ENCODE measurements at regions not wholly inside any gene's neighbourhood (a gene's known extent, or its start where the extent isn't known, plus 50 kb on each side); places are given as distances from the start of the nearest gene placed in this dataset.
"Not testable (repeated sequence)": the region's sequence is repeated elsewhere in the genome, so short reads cannot be mapped to it uniquely, and the experiment has no call there.

GRCh38 chr5:2151301-2151888 is 268.7 kb upstream of the IRX4 start:
- not testable (repeated sequence) for DNase-seq (ENCODE audit: low spot score)

DNA sequence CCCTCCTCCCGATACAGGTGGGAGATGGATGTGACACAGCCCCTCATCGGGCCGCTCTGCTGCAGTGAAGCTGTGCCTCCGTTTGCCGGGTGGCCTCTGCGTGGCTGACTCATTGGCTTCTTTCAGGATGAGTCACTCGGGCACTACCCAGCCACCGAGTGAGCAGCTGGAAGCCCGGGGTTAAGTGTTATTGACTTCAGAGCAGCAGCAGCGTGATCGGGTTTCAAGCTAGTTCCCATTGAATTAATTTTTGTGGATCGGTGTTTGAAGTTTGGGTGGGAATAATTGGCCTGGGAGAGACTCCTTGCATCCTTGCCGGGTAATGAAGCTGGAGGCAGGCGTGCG is 266.4 kb upstream of the IRX4 start:
- DNase-seq (ENCODE audit: low spot score): peak; percentile 52

- no peak for DNase-seq (ENCODE audit: low spot score)
These were observed 265.8 kb upstream of the IRX4 start for GRCh38 chr5:2148312-2149194.

- no peak for DNase-seq (ENCODE audit: low spot score)
These were observed 265.0 kb upstream of the IRX4 start for GRCh38 chr5:2147504-2148311.

- DNase-seq (ENCODE audit: low spot score): no peak
These were observed 261.1 kb upstream of the IRX4 start for GRCh38 chr5:2143646-2144353.

DNA sequence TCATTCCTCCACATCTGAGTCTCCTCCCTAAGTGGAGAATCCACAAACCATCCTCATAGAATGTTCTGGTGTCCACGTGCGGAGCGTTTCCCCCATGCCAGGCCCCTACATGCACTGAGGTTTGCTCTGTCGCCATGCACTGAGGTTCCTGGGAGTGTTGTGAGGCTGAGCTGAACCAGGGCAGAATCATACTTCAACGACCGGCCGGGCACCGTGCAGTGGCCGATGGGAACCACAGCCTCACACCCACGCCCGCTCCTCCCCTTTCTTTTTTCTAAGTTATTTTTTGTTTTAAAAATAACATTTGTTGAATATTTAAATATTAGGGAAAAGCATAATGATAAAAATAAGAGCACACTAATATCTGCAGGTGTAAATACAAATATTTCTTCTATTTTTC is 260.4 kb upstream of the IRX4 start:
- no peak for DNase-seq (ENCODE audit: low spot score)

GRCh38 chr5:2142456-2142954 is 259.8 kb upstream of the IRX4 start:
- DNase-seq (ENCODE audit: low spot score): no peak

DNA sequence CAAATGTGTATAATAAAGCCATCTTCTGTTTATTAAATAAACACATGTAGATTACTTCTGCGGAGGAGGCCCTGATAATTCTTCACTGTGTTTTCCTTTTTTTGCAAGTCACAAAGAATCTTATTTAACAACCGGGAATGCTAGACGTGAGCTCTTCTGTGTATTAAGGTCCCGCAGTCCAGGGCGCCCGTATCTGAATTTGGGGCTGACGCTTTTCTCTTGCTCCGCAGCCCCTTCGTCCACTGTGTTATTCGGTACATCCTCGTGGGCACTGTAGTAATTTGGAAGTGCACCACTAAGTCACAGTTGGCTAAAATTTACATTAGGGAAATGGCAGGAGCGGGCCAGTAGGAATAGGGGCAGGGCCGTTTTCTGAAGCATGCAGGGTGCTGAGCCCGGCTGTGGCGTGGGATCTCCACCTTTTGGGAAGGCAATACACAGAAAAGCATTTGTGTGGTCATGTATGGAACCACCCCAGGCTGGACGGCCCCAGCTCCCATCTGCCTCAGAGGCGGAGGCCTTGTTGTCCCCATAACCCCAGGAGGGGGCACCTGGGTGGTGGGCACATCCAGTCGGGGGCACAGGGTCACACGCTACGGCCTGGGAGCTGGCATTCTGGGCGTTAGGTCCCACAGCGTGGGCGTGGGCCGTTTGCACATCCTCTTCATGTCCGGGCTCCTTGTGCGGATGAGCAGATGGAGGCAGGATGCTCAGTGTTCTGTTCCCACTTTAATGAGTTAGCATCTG is 258.7 kb upstream of the IRX4 start:
- DNase-seq (ENCODE audit: low spot score): no peak

DNA sequence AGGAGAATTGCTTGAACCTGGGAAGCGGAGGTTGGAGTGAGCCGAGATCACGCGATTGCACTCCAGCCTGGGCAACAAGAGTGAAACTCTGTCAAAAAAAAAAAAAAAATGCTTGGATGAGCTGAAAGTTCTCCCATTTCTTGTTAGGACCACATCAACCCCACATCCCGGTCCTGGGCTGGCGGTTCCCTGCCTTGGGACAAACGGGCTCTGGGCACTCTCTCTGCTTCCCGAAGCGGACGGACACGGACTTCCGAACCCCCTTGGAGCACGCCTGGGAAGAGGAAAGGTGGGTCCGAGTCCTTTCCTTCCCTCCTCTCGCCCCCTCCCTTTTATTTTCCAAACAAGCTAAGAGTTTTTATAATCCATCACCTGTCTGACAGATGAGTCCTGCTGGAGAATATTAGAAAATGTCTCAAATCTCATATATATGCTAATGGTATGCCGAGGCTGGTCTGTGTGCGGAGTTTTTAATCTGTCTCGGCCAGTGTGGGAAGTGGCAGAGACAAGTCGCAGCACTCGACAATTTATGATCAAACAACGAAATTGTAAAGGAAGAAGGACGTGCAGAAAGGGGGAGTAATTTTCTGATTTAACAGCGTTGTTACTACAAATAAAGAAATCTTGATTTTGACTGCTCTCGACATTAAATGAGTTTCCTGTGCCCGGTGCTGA is 257.9 kb upstream of the IRX4 start:
- no peak for DNase-seq (ENCODE audit: low spot score)

DNA sequence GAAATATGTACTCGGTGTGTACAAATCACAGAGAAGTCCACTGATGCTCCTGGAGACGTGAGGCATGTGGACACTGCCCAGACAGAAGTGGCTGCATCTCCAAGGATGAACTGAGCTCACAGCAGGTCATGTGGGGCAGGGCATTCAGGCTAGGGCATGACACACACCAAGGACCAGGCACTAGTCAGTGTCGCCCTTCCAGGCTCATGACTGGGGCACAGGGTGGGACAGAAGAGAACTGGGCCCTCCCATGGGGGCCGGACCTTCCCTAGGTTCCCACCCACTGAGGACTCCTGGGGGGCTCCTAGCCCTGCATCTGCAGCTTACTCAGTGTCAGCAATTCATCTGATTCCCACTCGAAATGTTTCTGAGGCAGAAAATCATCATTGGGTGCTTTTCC is 256.8 kb upstream of the IRX4 start:
- no peak for DNase-seq (ENCODE audit: low spot score)

DNA sequence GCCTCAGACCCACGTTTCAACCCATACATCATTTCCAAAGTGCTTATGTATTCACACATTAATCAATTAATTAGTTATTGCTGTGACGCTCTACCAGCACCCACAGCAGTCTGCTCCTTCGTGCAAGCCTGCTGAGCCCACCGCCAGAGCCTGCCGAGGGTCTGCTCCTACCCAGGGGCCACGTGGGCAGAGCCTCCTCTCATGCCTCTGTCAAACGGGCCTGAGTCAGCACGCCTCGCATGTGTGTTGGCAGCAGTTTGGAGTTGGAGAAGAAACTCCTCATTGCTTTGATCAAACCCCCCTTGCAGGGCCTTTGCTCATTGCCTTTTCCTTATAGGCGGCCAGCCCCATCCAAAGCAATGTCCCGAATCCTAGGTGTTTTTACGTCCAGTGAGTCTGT is 256.2 kb upstream of the IRX4 start:
- DNase-seq (ENCODE audit: low spot score): no peak

- no peak for DNase-seq (ENCODE audit: low spot score)
These were observed 254.8 kb upstream of the IRX4 start for GRCh38 chr5:2137444-2138050.

GRCh38 chr5:2136728-2137333 is 254.1 kb upstream of the IRX4 start:
- no peak for DNase-seq (ENCODE audit: low spot score)

DNA sequence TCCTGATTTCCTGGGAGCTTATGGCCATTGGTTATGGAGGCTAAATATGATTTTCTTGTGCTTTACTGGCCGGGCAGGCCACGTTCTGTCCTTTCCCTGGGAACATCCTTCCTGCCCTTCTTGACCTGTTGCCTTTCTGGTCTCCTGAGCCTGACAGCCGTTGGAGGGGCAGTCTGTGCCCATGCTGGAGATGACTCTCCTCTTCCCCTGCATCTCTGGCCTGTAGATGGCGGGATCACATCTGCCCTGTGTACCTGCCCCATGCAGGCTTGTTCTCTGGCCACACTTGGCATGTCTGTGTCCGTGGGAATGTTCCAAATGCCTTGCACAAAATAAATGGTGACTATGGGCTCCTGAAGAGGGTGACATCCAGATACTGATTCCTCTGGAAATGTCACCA is 253.1 kb upstream of the IRX4 start:
- DNase-seq (ENCODE audit: low spot score): no peak

DNA sequence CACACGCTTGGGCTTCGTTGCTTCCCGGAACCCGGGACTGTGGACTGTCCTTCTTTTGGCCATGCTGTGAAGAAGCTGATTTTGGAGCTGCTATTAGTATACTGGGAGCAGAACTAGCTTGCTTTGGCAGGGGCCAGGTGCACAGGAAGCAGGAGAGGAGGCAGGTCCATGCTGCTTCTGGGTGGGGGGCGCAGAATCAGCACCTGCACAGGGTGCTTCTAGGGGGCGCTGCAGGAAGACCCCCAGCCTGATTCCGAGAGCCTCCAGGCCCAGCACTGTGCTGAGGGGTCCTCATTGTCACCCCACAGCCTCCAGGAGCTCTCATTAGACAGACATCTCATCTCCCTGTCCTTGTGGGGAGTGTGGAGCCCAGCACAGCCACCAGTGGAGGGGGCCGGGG is 252.6 kb upstream of the IRX4 start:
- no peak for DNase-seq (ENCODE audit: low spot score)

DNA sequence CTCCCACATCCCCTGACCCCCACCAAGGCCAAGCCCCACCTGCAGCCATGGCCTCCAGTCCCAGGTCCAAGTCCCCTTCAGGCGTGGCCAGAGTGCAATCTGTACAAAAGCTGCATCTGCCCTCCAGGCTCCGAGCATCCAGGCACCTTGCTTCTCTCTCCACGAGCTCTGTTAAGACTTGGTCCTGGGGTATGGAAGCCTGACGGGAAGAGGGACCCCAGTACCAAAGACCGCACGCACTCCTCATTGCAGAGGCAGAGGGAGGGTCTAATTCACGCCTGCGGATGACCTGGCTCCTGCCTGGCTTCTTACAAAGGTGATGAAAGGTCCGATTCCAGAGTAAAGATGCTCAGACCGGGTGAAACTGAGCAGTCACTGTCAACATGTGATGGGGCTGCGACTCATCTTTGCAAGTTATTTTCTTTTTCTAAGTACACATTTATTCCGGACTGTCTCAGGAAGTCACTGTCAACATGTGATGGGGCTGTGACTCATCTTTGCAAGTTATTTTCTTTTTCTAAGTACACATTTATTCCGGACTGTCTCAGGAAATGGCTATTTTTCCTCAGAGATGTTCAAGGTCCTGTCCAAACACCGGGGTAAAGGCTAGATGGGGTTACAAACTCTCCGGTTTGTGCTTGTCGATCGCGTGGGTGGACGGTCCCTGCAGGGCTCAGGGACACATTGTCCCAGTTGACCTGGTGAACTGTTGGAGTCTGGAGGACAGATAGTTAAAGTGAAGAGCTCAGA is 252.0 kb upstream of the IRX4 start:
- DNase-seq (ENCODE audit: low spot score): no peak

GRCh38 chr5:2133936-2134335 is 251.2 kb upstream of the IRX4 start:
- DNase-seq (ENCODE audit: low spot score): no peak

DNA sequence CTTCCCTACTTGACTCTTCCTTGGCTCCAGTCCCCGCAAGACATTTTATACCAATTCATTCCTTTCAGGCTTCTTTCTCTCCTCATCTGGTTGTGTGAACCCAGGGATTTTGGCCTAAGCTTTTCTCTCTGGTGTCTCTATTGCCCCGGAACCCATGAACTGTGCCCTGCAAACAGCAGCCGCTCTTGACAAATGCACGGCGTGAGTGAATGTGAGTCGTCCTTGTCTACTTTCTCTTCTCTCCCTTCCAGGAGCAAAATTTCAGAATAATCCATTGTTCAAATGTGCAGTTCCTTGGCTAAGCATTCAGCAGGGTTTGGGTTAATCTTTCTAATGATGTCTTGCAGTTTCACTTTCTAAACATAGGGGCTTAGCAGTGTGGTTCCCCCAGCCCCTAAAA is 250.4 kb upstream of the IRX4 start:
- no peak for DNase-seq (ENCODE audit: low spot score)

DNA sequence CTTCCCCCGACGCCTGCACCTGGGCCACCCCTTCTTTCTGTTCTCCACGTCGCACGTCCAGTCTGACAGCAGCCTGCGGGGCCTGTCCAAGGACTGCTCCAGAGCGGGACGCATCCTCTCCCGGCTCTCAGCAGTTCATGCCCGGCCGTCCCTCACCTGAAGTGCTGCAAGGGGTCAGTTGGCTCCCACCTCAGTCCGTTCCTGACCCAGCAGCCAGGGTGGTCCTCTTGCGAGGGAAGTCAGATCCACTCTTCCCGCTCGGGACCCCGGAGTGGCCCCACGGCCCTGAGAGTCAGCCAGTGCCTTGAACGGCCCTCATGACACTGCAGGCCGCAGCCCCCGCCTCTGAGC is 249.7 kb upstream of the IRX4 start:
- no peak for DNase-seq (ENCODE audit: low spot score)
